Heart left ventricle (tissue), 13 donors: ENCODE measurements at regions not wholly inside any gene's neighbourhood (a gene's known extent, or its start where the extent isn't known, plus 50 kb on each side); places are given as distances from the start of the nearest gene placed in this dataset.

Experiments
- POLR2A ChIP-seq, 2 donors: fragments of 450-650 bp; IDR thresholded peaks; one replicate each; pipeline ENCODE4 v1.6.1; 2017; ENCODE audit warnings: antibody characterized with exemption in 2 of 2, mild to moderate bottlenecking in 2 of 2, moderate library complexity in 2 of 2
- TF ChIP-seq, protein P1 (sequence below), 12 donors: fragments of 200-600 bp; sonication (generic) in 4 of 12; IDR thresholded peaks; one replicate each; pipeline versions ENCODE4 v1.5.0 to v1.8.0; 2018 to 2022; ENCODE audit warnings: antibody characterized with exemption in 12 of 12, mild to moderate bottlenecking in 5 of 12
- donor health status: ischemic (EF 13 %, LVEDD 7.1; RV severe dilation, severe dysfunction).
- donor health status: DM: no; HTN: yes; CAD: no.
- donor health status: DM: no; HTN: no; CAD: no.
- donor health status: ischemic (EF 25% LVEDD 6.9; RV normal size, moderate dysfunction).
- donor health status: ischemic (EF 25% LVEDD 5.7; RV mildly dilated, moderate dysfunction).
- donor health status: ischemic (EF 35%, LVEDD 5.7; RV mildly dilated, moderate dysfunction).
- donor health status: nonischemic (EF 11% LVEDD 7.7; RV severe dilation, severe dysfunction).
- donor health status: DM: yes; HTN: yes; CAD: no.
- donor health status: PGD.
- donor health status: ischemic (EF 29% LVEDD 5.4; RV normal size, mild dysfunction).
- donor health status: nonischemic (EF 23%, LVEDD 6.1; RV moderate dilation, normal function).

DNA sequence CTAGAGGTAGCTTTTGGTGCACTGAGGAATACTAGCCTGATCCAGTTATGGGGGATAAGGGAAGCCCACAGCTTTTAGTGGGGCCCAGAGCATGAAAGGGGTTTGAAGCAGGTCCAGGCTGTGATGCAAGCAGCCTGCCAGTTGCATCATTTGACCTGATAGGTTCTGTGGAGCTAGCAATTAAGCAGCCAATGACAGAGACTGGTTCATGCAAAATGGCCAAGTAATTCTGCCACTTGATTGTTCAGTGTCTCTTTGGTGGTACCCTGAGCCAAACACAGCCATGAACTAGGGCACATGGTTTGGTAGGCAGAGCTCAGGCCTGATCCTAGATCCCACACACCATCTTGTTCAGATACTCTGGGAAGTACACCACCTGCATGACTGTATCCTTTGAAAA is 91.0 kb upstream of the PRR23C start:
- TF ChIP-seq, protein P1, sequence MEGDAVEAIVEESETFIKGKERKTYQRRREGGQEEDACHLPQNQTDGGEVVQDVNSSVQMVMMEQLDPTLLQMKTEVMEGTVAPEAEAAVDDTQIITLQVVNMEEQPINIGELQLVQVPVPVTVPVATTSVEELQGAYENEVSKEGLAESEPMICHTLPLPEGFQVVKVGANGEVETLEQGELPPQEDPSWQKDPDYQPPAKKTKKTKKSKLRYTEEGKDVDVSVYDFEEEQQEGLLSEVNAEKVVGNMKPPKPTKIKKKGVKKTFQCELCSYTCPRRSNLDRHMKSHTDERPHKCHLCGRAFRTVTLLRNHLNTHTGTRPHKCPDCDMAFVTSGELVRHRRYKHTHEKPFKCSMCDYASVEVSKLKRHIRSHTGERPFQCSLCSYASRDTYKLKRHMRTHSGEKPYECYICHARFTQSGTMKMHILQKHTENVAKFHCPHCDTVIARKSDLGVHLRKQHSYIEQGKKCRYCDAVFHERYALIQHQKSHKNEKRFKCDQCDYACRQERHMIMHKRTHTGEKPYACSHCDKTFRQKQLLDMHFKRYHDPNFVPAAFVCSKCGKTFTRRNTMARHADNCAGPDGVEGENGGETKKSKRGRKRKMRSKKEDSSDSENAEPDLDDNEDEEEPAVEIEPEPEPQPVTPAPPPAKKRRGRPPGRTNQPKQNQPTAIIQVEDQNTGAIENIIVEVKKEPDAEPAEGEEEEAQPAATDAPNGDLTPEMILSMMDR (IDR thresholded peaks at IDR 0.05) = no peak
- TF ChIP-seq POLR2A (IDR thresholded peaks at IDR 0.05) = no peak
